ENCODE measurements at regions not wholly inside any gene's neighbourhood (a gene's known extent, or its start where the extent isn't known, plus 50 kb on each side); places are given as distances from the start of the nearest gene placed in this dataset.

DNA sequence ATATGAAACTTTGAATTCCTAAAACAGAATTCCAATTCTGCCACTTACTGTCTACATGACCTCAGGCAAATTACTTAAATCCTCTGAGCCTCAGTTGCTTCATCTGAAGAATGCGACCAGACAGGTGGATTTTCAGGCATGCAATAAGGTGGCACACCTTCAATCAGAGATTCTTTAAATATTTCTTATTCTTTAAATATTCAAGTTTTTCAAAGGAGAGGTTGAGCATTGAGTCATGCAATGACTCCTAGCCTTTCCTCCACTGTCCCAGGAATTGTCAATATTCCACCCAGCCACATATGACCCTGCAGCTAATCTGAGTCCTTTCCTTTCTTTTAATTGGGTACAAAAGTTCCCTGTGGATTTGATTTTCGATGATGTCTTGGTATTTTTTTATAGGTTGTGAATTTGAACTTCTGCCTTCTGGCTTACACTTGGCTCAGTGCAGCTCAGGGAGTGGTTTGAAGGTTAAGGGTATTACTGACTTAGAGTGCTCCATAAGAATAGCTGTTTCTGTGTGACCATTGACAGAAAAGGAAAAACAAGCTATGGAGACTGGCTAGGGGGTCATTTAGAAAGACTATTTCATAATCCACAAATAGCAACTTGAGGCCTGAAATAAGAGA lies 52.2 kb upstream of the PRDX6 start:
- no peak for DNase-seq

DNA sequence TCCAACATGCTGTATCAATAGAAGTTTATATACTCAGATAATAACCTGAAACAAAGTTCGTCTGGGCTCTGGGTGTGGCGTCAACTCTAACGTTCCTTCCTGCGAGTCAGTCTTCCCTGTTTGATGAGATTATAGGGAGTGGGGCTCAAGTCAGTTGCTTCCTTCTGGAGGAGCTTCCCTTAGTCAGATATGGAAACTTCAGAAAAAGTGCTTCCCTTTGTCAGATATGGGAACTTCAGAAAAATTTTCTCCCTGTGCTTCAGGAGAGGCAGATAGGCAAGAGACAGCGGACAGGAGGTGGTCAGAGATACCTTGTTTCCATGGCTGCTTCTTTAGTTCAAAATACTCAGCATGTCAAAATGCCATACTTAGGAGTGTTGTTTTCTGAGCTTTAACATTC lies 51.1 kb upstream of the PRDX6 start:
- no peak for DNase-seq

DNA sequence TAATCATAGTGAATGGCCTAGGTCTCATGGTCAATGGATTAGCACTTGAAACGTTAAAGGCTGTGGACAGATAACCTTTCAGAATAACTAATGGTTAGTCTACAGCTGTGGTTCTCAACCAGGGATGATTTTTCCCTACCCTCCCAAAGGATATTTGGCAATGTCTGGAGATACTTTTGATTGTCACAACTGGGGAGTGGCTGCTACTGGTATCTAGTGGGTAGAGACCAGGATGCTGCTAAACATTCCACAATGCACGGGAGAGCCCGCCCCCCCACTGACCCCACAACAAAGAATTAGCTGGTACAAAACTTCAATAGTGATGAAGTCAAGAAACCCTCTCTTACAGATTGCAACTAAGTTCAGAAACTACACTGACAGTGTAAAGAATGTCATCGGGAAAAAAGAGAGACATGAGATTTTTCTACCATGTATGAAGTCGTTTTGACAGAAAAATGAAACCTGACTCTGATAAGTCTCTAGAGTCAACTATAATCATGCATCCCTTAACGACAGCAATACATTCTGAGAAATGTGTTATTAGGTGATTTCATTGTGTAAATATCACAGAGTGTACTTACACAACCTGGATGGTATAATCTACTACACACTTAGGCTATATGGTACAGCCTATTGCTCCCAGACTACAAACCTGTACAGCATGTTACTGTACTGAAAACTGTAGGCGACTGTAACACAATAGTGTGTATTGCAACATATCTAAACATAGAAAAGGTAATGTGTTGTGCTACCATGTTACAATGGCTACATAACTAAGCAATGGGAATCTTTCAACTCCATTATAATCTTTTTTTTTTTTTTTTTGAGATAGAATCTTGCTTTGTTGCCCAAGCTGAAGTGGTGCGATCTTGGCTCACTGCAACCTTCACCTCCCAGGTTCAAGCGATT lies 49.7 kb upstream of the PRDX6 start:
- DNase-seq, result no peak

Data from activated naive CD4-positive, alpha-beta T cell treated with anti-CD3 and anti-CD28 coated beads, Interleukin-2, amount 50 U/mL, for 16 hours (primary cell).